ENCODE measurements at regions not wholly inside any gene's neighbourhood (a gene's known extent, or its start where the extent isn't known, plus 50 kb on each side); places are given as distances from the start of the nearest gene placed in this dataset.

DNA sequence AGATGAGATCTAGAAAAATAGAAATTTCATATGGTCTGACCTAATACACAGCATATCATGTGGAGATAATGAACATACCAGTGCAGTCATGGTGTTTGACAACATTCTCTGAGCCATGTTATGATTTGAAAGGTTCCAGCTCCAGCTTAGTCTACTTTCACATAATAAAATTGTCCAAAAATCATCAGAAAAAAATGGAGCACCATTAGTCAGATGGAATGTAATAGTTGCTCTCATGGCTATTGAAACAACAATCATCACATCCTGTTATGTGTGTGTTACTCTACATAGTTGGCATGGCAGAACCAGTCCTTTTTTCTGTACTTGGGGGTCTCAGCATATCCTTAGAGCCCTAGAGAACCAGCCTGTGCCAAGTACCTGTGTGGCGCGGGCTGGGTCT, 678.9 kb upstream of the FANCL start (continued):
- TF ChIP-seq, protein P1, sequence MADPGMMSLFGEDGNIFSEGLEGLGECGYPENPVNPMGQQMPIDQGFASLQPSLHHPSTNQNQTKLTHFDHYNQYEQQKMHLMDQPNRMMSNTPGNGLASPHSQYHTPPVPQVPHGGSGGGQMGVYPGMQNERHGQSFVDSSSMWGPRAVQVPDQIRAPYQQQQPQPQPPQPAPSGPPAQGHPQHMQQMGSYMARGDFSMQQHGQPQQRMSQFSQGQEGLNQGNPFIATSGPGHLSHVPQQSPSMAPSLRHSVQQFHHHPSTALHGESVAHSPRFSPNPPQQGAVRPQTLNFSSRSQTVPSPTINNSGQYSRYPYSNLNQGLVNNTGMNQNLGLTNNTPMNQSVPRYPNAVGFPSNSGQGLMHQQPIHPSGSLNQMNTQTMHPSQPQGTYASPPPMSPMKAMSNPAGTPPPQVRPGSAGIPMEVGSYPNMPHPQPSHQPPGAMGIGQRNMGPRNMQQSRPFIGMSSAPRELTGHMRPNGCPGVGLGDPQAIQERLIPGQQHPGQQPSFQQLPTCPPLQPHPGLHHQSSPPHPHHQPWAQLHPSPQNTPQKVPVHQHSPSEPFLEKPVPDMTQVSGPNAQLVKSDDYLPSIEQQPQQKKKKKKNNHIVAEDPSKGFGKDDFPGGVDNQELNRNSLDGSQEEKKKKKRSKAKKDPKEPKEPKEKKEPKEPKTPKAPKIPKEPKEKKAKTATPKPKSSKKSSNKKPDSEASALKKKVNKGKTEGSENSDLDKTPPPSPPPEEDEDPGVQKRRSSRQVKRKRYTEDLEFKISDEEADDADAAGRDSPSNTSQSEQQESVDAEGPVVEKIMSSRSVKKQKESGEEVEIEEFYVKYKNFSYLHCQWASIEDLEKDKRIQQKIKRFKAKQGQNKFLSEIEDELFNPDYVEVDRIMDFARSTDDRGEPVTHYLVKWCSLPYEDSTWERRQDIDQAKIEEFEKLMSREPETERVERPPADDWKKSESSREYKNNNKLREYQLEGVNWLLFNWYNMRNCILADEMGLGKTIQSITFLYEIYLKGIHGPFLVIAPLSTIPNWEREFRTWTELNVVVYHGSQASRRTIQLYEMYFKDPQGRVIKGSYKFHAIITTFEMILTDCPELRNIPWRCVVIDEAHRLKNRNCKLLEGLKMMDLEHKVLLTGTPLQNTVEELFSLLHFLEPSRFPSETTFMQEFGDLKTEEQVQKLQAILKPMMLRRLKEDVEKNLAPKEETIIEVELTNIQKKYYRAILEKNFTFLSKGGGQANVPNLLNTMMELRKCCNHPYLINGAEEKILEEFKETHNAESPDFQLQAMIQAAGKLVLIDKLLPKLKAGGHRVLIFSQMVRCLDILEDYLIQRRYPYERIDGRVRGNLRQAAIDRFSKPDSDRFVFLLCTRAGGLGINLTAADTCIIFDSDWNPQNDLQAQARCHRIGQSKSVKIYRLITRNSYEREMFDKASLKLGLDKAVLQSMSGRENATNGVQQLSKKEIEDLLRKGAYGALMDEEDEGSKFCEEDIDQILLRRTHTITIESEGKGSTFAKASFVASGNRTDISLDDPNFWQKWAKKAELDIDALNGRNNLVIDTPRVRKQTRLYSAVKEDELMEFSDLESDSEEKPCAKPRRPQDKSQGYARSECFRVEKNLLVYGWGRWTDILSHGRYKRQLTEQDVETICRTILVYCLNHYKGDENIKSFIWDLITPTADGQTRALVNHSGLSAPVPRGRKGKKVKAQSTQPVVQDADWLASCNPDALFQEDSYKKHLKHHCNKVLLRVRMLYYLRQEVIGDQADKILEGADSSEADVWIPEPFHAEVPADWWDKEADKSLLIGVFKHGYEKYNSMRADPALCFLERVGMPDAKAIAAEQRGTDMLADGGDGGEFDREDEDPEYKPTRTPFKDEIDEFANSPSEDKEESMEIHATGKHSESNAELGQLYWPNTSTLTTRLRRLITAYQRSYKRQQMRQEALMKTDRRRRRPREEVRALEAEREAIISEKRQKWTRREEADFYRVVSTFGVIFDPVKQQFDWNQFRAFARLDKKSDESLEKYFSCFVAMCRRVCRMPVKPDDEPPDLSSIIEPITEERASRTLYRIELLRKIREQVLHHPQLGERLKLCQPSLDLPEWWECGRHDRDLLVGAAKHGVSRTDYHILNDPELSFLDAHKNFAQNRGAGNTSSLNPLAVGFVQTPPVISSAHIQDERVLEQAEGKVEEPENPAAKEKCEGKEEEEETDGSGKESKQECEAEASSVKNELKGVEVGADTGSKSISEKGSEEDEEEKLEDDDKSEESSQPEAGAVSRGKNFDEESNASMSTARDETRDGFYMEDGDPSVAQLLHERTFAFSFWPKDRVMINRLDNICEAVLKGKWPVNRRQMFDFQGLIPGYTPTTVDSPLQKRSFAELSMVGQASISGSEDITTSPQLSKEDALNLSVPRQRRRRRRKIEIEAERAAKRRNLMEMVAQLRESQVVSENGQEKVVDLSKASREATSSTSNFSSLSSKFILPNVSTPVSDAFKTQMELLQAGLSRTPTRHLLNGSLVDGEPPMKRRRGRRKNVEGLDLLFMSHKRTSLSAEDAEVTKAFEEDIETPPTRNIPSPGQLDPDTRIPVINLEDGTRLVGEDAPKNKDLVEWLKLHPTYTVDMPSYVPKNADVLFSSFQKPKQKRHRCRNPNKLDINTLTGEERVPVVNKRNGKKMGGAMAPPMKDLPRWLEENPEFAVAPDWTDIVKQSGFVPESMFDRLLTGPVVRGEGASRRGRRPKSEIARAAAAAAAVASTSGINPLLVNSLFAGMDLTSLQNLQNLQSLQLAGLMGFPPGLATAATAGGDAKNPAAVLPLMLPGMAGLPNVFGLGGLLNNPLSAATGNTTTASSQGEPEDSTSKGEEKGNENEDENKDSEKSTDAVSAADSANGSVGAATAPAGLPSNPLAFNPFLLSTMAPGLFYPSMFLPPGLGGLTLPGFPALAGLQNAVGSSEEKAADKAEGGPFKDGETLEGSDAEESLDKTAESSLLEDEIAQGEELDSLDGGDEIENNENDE (IDR thresholded peaks at IDR 0.05; ENCODE audit: insufficient replicate concordance, low read length): no peak
- no peak for TF ChIP-seq RBBP5 (IDR thresholded peaks at IDR 0.05; ENCODE audit: borderline replicate concordance, low read depth, low read length)
- TF ChIP-seq CTBP2 (IDR thresholded peaks at IDR 0.05; ENCODE audit: borderline replicate concordance, insufficient read depth, insufficient read length, low read length): no peak
- TF ChIP-seq BRCA1 (IDR thresholded peaks at IDR 0.05; ENCODE audit: low read depth, low read length): no peak
- no peak for TF ChIP-seq CHD1 (IDR thresholded peaks at IDR 0.05; ENCODE audit: low read depth, low read length)
- TF ChIP-seq PHF8 (conservative IDR thresholded peaks at IDR 0.05; ENCODE audit: low read depth, low read length): no peak
- no peak for TF ChIP-seq TBP (IDR thresholded peaks at IDR 0.05; ENCODE audit: low read depth, low read length)
- TF ChIP-seq SIRT6 (IDR thresholded peaks at IDR 0.05; ENCODE audit: low read length): no peak
